SK-N-MC (cell line): ENCODE measurements at regions not wholly inside any gene's neighbourhood (a gene's known extent, or its start where the extent isn't known, plus 50 kb on each side); places are given as distances from the start of the nearest gene placed in this dataset.

Source experiments
- EZH2 ChIP-seq: fragments of 200-600 bp; sonication (generic); IDR thresholded peaks from one replicate; pipeline ENCODE4 v1.6.1; 2017; ENCODE audit warnings: antibody characterized with exemption
- POLR2AphosphoS5 ChIP-seq: IDR thresholded peaks from 2 replicates; pipeline ENCODE4 v1.6.1; 2012; ENCODE audit warnings: mild to moderate bottlenecking, low read depth, low read length, borderline replicate concordance

- TF ChIP-seq EZH2 = no peak
- no peak for TF ChIP-seq POLR2AphosphoS5
These were observed 1056.0 kb upstream of the SLIT2 start for GRCh38 chr4:19195696-19196095.
